Lower leg skin (tissue), 3 donors: ENCODE measurements at regions not wholly inside any gene's neighbourhood (a gene's known extent, or its start where the extent isn't known, plus 50 kb on each side); places are given as distances from the start of the nearest gene placed in this dataset.

ENCODE experiments used
- POLR2A ChIP-seq, 2 donors: fragments of 450-650 bp; IDR thresholded peaks; one replicate each; pipeline ENCODE4 v1.6.1; 2016 to 2017; ENCODE audit warnings: antibody characterized with exemption in 2 of 2, mild to moderate bottlenecking in 1 of 2, moderate library complexity in 1 of 2
- TF ChIP-seq, protein P1 (sequence below), 3 donors: fragments of 450-650 bp; IDR thresholded peaks; one replicate each; pipeline ENCODE4 v1.5.1; 2016; ENCODE audit warnings: antibody characterized with exemption in 3 of 3, mild to moderate bottlenecking in 3 of 3, moderate library complexity in 2 of 3

DNA sequence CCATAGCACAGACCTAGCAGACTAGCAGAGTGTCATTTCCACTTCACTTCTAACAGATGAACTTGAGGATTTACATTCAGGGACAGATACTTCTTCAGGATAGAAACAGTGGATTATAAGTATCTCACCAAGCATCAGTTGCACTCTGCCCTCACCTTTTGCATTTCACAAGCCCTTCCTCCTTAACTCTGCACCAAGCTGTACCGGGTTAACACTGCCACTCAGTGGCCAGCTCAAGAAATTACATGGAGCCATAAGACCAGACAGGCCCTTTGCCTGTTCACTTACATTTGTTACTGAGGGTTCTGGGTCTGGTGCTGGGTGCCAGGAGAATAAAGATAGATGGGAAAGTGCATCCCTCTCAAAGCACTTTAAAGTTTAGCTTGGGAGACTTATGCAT lies 309.8 kb downstream of the SHANK2 start:
- TF ChIP-seq, protein P1, sequence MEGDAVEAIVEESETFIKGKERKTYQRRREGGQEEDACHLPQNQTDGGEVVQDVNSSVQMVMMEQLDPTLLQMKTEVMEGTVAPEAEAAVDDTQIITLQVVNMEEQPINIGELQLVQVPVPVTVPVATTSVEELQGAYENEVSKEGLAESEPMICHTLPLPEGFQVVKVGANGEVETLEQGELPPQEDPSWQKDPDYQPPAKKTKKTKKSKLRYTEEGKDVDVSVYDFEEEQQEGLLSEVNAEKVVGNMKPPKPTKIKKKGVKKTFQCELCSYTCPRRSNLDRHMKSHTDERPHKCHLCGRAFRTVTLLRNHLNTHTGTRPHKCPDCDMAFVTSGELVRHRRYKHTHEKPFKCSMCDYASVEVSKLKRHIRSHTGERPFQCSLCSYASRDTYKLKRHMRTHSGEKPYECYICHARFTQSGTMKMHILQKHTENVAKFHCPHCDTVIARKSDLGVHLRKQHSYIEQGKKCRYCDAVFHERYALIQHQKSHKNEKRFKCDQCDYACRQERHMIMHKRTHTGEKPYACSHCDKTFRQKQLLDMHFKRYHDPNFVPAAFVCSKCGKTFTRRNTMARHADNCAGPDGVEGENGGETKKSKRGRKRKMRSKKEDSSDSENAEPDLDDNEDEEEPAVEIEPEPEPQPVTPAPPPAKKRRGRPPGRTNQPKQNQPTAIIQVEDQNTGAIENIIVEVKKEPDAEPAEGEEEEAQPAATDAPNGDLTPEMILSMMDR (IDR thresholded peaks at IDR 0.05): no peak
- no peak for TF ChIP-seq POLR2A (IDR thresholded peaks at IDR 0.05)
